Activated T-helper 2 cell treated with anti-CD3 and anti-CD28 coated beads, Interferon-gamma antibody, Interleukin-2, Interleukin-4, amounts not matched to agents 10 μg/mL and 5 μg/mL and 100 μg/mL, durations not matched to agents 14 hours and 24 hours and 36 hours (primary cell): ENCODE measurements at regions not wholly inside any gene's neighbourhood (a gene's known extent, or its start where the extent isn't known, plus 50 kb on each side); places are given as distances from the start of the nearest gene placed in this dataset.
A peak's percentile ranks its signal among the peaks of the same experiment; 100 is the strongest.

Source experiments
- DNase-seq: peaks from one replicate; pipeline ENCODE4 v3.0.0; 2021; ENCODE audit warnings: low spot score
- H3K27ac Mint-ChIP-seq: one replicate; pipeline ENCODE4 v1.8.0; 2021; ENCODE audit warnings: mixed read lengths
- H3K27me3 Mint-ChIP-seq: one replicate; pipeline ENCODE4 v1.8.0; 2021; ENCODE audit warnings: low read depth, mixed read lengths
- H3K36me3 Mint-ChIP-seq: one replicate; pipeline ENCODE4 v1.8.0; 2021; ENCODE audit warnings: low read depth, mixed read lengths
- H3K4me1 Mint-ChIP-seq: one replicate; pipeline ENCODE4 v1.8.0; 2021; ENCODE audit warnings: low read depth, mixed read lengths
- H3K4me3 Mint-ChIP-seq: one replicate; pipeline ENCODE4 v1.8.0; 2021; ENCODE audit warnings: low read depth, mild to moderate bottlenecking, moderate library complexity, mixed read lengths
- H3K9me3 Mint-ChIP-seq: one replicate; pipeline ENCODE4 v1.8.0; 2021; ENCODE audit warnings: mixed read lengths
- intact Hi-C: fragments of 100-400 bp; cut with micrococcal nuclease; formaldehyde crosslinking; loops from one replicate; pipeline ENCODE4 v1.15.1; 2023

DNA sequence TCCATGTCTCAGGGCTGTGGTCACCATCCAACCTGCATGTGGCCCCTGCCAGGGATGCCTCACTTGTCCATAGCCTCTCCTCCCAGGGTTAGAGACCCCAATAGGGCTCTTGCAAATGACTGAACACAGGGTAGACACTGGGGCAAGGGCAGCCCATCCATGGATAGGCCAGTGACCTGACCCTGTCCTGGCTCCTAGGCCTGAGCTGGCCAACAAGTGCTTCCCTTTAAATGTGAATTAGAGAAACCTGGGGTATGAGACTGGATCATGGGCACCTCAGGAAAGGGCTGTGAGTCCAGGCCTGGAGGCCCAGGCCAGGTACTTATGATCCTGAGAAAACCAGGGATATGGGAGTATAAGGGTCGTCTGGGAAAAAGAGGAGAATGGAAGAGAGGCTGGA lies 64.5 kb downstream of the COPS8 start:
- H3K27ac Mint-ChIP-seq = no peak overlapping the region
- intact Hi-C loops = no loop called here
- DNase-seq = no peak
- no peak overlapping the region for H3K4me3 Mint-ChIP-seq
- peaks cover 15% of the 10 kb centered on the region for H3K36me3 Mint-ChIP-seq
- H3K4me1 Mint-ChIP-seq = peaks cover 29% of the 10 kb centered on the region
- H3K27me3 Mint-ChIP-seq = no peaks in the 10 kb centered on the region
- H3K9me3 Mint-ChIP-seq = peaks cover 24% of the 10 kb centered on the region

DNA sequence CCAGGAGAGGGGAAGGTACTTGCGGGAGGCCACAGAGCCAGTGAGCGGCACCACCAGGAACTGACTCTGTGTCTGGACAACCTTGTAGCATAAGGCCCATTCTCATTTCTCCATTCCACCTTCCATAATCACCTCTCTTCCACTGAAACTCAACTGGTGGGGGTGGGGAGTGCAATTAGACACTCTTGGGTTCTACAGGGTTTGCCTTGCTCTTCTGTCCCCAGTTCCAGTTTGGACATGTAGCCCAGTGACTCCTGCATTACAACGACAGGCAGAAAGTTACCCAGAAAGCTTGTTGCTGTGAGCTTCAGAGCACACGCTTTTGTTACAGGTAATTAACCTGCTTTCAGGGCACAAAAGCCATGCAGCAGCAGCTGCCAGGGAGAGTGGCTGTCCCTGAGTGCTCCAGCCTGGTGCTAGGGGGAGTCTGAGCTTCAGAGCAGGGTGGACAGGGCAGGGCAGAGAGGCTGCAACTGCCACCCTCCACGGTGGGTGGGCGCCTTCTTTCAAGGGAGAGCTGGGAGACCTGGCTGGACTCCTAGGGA lies 65.2 kb downstream of the COPS8 start:
- Mint-ChIP-seq H3K27ac (no peak overlapping the region), H3K4me3 (no peak overlapping the region), H3K9me3 (peaks cover 22% of the 10 kb centered on the region), H3K36me3 (peaks cover 15% of the 10 kb centered on the region), H3K4me1 (peaks cover 35% of the 10 kb centered on the region), H3K27me3 (no peaks in the 10 kb centered on the region)
- intact Hi-C loops = no loop called here
- no peak for DNase-seq

DNA sequence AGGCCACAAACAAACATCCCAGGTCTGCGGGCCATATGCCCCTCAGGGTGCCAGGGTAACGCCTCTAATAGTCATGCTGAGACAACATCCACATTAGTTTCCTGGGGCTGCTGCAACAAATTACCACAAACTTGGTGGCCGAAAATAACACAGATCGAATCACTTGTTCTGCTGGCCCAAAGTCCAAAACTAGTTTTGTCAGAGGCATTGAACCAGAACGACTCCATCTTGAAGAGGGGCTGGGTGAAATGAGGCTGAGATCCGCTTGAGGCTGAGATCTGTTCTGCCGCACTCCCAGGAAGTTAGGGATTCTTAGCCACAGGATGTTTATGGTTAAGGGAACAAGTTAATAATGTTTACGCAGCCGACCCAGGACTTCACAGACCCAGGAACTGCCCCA lies 66.7 kb downstream of the COPS8 start:
- H3K4me3 Mint-ChIP-seq = no peak overlapping the region
- peaks cover 40% of the 10 kb centered on the region for H3K4me1 Mint-ChIP-seq
- DNase-seq = no peak
- H3K27me3 Mint-ChIP-seq = no peaks in the 10 kb centered on the region
- intact Hi-C loops = no loop called here
- H3K36me3 Mint-ChIP-seq = peaks cover 6% of the 10 kb centered on the region
- no peak overlapping the region for H3K27ac Mint-ChIP-seq
- H3K9me3 Mint-ChIP-seq = peaks cover 8% of the 10 kb centered on the region

DNA sequence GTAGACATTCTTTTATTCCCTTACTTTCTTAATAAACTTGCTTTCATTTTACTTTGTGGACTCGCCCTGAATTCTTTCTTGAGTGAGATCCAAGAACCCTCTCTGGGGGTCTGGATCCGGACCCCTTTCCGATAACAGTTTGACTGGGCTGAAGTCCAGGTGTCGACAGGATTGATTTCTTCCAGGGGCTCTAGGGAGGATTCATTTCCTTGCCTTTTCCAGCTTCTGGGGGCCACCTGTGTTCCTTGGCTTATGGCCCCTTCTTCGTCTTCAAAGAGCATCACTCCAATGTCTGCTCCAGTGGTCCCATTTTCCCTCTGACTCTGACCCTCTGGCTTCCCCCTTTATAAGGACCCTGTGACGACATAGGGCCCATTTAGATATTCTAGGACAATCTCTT lies 67.5 kb downstream of the COPS8 start:
- no peak overlapping the region for H3K4me3 Mint-ChIP-seq
- peaks cover 38% of the 10 kb centered on the region for H3K4me1 Mint-ChIP-seq
- no peak overlapping the region for H3K27ac Mint-ChIP-seq
- peaks cover under 1% of the 10 kb centered on the region for H3K36me3 Mint-ChIP-seq
- no peaks in the 10 kb centered on the region for H3K27me3 Mint-ChIP-seq
- H3K9me3 Mint-ChIP-seq = peaks cover 2% of the 10 kb centered on the region
- intact Hi-C loops = no loop called here
- DNase-seq = no peak

DNA sequence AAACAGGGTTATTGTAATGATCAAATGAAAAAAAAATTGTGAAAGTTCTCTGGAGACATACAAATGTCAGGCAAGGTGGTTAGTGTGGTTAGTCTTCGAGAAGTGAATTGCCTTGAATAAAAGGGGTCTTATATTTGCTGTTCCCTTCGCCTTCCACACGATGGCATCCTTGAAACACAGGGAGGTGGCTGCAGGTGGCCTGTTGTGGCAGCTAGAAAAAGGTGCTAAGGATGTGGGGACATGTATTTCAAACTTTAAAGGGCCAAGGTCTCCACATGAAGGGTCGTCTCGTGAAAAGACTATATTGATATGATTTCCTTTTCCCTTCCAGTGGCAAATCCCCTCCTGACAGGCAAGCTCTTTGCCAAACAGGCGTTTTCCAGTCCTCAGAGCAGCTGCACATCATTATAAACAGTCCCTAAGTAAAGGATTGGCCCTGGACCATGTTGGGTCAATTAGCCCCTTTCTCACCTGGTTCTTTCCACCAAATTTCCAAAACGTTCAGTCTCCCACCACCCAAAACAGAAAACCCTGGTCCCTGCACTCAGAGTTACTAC lies 68.5 kb downstream of the COPS8 start:
- peaks cover 2% of the 10 kb centered on the region for H3K9me3 Mint-ChIP-seq
- H3K27me3 Mint-ChIP-seq = no peaks in the 10 kb centered on the region
- H3K4me3 Mint-ChIP-seq = no peak overlapping the region
- H3K4me1 Mint-ChIP-seq = peaks cover 34% of the 10 kb centered on the region
- H3K36me3 Mint-ChIP-seq = peaks cover 4% of the 10 kb centered on the region
- intact Hi-C loops = loop anchor here (1.0 to 2.0 kb wide), 5 partner anchors 73 to 418 kb away; no protein-coding TSS in a partner anchor
- peak; percentile 36 for DNase-seq
- H3K27ac Mint-ChIP-seq = no peak overlapping the region

DNA sequence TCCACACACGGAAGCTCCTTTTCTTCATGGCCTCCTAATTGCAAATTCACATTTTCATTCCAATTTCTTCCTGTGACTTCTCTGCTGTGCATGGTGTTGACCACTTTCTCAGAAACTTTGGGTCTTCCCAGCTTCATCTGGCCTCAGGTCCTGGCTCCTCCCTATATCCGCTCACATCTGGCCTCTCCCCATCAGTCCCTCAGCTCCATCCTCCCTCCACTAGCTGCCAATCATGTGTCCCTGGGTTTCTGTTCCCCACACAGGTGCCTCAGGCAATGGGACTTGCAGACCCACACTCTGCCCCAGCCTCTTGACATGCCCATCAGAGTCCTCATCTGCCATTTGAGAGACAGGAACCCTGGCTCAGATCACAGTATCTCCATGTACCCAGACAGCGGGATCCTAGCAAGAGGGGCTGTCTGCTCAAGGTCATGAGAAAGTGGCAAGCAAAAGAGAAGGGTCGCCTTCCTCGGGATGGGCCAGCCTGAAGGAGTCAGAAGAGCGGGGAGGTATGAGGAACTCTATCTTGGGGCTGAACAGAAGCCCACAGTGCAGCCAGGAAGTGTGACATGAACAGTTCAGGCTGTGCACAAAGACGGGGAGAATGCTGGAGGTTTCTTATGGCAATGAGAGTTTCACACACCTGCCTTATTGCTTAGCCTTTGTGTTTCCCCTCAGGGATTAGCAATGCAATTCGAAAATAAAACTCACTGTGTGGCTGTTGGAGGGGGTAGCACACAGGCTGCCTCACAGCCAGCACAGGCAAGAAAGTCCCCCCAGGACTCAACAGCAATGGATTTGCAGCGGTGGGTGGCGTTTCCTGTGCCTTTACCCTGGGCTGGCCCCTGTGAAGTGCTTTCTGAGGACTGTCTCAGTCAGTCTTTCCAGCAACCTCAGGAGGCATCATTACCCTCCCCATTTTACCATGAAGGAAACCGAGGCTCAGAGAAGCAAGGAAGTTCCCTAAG lies 69.5 kb downstream of the COPS8 start:
- Mint-ChIP-seq H3K27ac (peak overlapping the region; percentile 82), H3K27me3 (no peaks in the 10 kb centered on the region), H3K9me3 (peaks cover 3% of the 10 kb centered on the region), H3K4me3 (no peak overlapping the region), H3K4me1 (peaks cover 31% of the 10 kb centered on the region), H3K36me3 (peaks cover 6% of the 10 kb centered on the region)
- intact Hi-C loops = loop anchor here (1.0 to 2.0 kb wide), 5 partner anchors 72 to 417 kb away; no protein-coding TSS in a partner anchor
- DNase-seq = no peak

DNA sequence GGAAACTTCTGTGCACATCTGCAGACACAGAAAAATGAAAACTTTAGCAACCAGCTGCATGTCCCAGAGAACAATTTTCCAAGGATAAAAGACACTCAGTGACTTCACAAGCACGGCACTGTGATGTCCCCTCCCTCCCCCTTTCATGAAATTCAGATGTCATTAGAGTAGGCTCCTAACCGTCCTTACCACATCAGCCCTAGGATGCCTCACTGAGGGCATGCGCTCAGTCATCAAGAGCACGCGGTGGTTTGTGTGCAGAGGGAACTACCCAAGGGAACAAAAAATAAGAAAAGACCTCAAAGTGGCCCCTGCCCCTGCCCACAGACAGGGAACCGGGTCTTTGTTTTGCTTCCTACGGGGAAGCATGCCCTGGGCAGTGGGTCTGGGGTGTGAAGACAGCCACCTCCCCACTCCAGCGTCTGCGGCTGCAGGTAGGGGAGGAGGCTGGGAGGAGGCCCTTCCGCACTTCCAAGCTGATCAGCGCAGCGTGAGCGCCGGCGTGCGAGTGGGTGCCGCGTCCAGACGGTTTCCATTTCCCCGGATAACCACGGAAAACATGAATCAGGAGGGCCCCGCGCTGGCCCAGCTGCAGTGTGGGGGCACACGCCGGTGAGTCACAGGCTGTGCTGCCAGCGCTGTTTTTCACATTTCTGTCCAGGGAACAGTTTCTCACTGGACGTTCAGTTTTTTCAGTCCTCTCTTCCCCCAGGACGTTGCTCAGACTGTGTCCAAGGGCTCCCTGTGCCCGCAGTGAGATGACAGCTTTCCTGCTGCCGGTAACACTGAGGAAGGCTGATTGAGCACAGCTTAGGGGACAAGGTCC lies 70.6 kb downstream of the COPS8 start:
- peaks cover 31% of the 10 kb centered on the region for H3K4me1 Mint-ChIP-seq
- DNase-seq = no peak
- H3K4me3 Mint-ChIP-seq = no peak overlapping the region
- intact Hi-C loops = no loop called here
- H3K27me3 Mint-ChIP-seq = no peaks in the 10 kb centered on the region
- peaks cover 6% of the 10 kb centered on the region for H3K36me3 Mint-ChIP-seq
- H3K27ac Mint-ChIP-seq = peak overlapping the region; percentile 82
- H3K9me3 Mint-ChIP-seq = peaks cover 3% of the 10 kb centered on the region

DNA sequence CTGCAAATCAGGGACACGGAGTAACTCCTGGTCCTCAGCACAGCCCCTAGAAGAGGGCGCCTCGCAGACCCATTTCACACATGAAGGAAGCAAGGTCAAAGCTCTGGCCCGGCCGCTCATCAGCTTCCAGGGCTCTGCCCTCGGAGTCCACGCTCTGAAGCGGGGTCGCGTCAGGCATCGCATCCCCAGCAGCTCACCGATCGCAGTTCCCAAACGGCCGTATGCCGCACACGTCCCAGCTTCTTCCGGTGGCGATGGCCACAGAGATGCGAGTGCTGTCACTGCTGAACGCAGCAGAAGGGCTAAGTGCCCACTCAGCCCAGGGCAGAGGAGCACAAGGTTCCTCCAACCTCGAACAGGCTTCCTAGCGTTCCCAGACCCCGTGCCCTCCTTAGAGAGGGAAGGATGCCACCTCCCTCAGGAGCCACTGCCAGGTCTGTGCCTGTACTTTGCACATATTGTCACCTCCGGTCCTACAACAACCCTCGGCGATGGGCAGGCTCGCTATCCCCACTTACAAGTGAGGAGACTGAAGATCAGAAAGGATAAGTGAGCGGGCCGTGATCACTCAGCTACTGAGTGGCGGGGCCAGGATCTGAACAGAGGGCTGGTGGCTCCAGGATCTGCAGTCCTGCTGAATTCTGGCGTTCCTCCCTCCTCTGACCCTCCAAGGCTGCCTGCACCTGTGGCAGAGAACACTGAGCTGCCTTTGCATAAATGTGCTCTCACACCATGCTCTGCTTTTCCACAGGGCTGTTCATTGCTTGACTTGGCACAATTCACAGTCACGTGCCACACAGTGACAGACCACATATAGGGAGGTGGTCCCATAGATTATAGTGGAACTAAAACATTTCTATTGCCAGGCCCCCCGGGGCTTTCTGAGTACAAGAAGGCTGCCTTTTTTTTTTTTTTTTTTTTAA lies 71.4 kb downstream of the COPS8 start:
- DNase-seq = no peak

DNA sequence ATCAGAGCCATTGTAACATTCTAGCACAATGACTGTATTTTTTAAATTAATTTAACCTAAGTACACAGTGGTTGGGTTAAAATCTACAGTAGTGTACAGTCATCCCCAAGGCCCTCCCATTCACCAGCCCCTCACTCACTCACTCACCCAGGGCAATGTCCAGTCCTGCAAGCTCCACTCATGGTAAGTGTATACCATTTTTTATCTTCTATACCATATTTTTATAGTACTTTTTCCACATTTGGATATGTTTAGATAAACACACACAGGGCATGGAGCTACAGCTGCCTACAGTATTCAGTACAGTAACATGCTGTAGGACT lies 72.1 kb downstream of the COPS8 start:
- Mint-ChIP-seq H3K4me3 (no peak overlapping the region), H3K9me3 (peaks cover 3% of the 10 kb centered on the region), H3K4me1 (peaks cover 31% of the 10 kb centered on the region), H3K27me3 (no peaks in the 10 kb centered on the region), H3K36me3 (peaks cover 6% of the 10 kb centered on the region), H3K27ac (no peak overlapping the region)
- no peak for DNase-seq
- intact Hi-C loops = no loop called here

More for the DNA sequence above, 71.4 kb downstream of the COPS8 start:
- intact Hi-C loops = no loop called here
- Mint-ChIP-seq H3K27me3 (no peaks in the 10 kb centered on the region), H3K9me3 (peaks cover 3% of the 10 kb centered on the region), H3K36me3 (peaks cover 6% of the 10 kb centered on the region), H3K27ac (peak overlapping the region; percentile 60), H3K4me3 (no peak overlapping the region), H3K4me1 (peaks cover 31% of the 10 kb centered on the region)

DNA sequence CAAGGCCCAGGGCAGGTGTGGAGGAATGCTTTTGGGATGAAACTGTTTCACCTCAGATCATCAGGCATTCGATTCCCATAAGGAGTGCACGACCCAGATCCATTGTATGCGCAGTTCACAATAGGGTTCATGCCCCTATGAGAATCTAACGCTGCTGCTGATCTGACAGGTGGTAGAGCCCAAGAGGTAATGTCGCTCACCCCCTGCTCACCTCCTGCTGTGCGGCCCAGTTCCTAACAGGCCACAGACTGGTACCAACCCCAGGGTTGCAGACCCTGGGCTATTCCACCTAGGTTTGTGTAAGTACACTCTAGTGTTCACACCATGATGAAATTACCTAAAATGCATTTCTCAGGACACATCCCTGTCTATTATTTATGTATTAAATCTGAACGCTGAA lies 72.5 kb downstream of the COPS8 start:
- Mint-ChIP-seq H3K27ac (no peak overlapping the region), H3K9me3 (peaks cover 3% of the 10 kb centered on the region), H3K4me3 (no peak overlapping the region)

DNA sequence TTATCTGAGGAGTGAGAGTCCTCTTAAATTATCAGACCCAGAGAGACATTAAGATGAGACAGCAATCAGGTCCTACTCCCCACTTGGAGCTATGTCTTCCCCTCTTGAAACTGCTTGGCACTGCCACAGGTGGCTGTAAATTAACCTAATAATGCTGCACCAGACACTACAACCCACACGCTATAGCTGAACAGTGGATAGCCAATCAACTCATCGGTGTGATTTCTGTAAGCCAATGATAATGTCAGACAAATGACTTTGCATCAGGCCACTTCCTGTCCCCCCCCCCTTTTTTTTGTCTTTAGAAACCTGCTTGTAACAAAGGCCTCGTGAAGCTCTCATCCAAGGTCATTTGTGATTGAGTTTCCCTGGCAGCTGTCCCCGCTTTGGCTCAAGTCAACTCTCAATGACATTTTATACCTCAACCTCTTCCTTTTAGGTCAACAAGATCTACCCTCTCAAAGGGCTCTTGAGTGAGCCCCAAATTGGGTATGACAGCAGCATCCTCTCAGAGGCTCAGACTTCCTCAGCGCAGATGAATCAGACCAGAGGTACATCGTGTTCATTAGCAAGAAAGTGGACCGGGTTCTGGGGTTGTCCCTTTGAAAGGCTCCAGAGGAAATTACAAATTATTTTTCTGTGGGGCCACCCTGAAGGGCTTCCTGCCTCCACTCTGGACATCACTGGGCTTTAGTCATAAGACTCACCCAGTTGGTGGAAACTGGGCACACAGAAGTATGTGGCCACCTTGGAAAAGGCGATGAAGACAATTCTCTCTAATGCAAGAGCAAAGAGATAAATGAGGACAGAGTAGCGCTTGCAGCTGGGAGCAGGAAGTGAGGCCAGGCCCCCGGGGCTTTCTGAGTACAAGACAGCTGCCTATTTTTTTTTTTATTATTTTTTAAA lies 73.6 kb downstream of the COPS8 start:
- intact Hi-C loops = no loop called here
- H3K27ac Mint-ChIP-seq = peak overlapping the region; percentile 63
- no peak overlapping the region for H3K4me3 Mint-ChIP-seq
- DNase-seq = no peak
- peaks cover 3% of the 10 kb centered on the region for H3K9me3 Mint-ChIP-seq
- H3K36me3 Mint-ChIP-seq = peaks cover 6% of the 10 kb centered on the region
- peaks cover 30% of the 10 kb centered on the region for H3K4me1 Mint-ChIP-seq
- H3K27me3 Mint-ChIP-seq = no peaks in the 10 kb centered on the region

More for the DNA sequence above, 72.5 kb downstream of the COPS8 start:
- H3K27me3 Mint-ChIP-seq = no peaks in the 10 kb centered on the region
- intact Hi-C loops = no loop called here
- DNase-seq = no peak
- H3K36me3 Mint-ChIP-seq = peaks cover 6% of the 10 kb centered on the region
- H3K4me1 Mint-ChIP-seq = peaks cover 35% of the 10 kb centered on the region
